Type B pancreatic cell (in vitro differentiated cells): ENCODE measurements at regions not wholly inside any gene's neighbourhood (a gene's known extent, or its start where the extent isn't known, plus 50 kb on each side); places are given as distances from the start of the nearest gene placed in this dataset.
"Not testable (repeated sequence)": the region's sequence is repeated elsewhere in the genome, so short reads cannot be mapped to it uniquely, and the experiment has no call there.

ENCODE experiments used
- DNase-seq: peaks from one replicate; pipeline ENCODE4 v3.0.0; 2021; ENCODE audit warnings: mixed read lengths; ENCODE audit not compliant: unreplicated experiment; ENCODE audit errors: extremely low spot score
- H3K27ac Mint-ChIP-seq: 2 replicates; pipeline ENCODE4 v1.8.0; 2021; ENCODE audit warnings: mild to moderate bottlenecking, mixed read lengths
- H3K27me3 Mint-ChIP-seq: 2 replicates; pipeline ENCODE4 v1.8.0; 2021; ENCODE audit warnings: mixed read lengths
- H3K36me3 Mint-ChIP-seq: 2 replicates; pipeline ENCODE4 v1.8.0; 2021; ENCODE audit warnings: mixed read lengths
- H3K4me1 Mint-ChIP-seq: one replicate; pipeline ENCODE4 v1.8.0; 2021; ENCODE audit warnings: mixed read lengths; ENCODE audit not compliant: unreplicated experiment
- H3K4me3 Mint-ChIP-seq: 2 replicates; pipeline ENCODE4 v1.8.0; 2021; ENCODE audit warnings: mild to moderate bottlenecking, mixed read lengths
- H3K9me3 Mint-ChIP-seq: 2 replicates; pipeline ENCODE4 v1.8.0; 2021; ENCODE audit warnings: mixed read lengths
- TF ChIP-seq, protein P1 (sequence below): fragments of 200-600 bp; sonication (generic); conservative IDR thresholded peaks from 2 replicates; pipeline ENCODE4 v1.5.0; 2021; ENCODE audit warnings: antibody characterized with exemption, mild to moderate bottlenecking

DNA sequence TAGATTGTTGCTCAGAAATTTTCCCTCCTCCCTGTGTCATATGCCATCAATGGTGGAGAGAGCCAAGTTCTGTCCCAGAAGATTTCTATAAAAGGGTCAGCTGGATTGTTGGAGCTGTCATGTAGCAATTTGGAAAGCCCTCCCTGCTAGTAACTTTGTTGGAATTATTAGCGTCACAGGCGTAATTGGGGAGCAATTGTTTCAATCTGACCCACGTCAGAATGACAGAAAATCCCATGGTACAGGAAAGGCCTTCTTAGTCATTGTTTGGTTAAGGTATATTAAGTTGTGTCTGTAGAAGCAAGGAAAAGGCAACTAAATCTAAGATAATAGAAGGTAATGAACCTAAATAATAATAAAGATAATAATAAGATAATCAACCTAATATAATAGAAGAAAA, 148.4 kb downstream of the PLK2 start:
- H3K4me3 Mint-ChIP-seq = no peak overlapping the region
- no peaks in the 10 kb centered on the region for H3K4me1 Mint-ChIP-seq
- DNase-seq = no peak
- H3K9me3 Mint-ChIP-seq = peaks cover 4% of the 10 kb centered on the region
- TF ChIP-seq, protein P1, sequence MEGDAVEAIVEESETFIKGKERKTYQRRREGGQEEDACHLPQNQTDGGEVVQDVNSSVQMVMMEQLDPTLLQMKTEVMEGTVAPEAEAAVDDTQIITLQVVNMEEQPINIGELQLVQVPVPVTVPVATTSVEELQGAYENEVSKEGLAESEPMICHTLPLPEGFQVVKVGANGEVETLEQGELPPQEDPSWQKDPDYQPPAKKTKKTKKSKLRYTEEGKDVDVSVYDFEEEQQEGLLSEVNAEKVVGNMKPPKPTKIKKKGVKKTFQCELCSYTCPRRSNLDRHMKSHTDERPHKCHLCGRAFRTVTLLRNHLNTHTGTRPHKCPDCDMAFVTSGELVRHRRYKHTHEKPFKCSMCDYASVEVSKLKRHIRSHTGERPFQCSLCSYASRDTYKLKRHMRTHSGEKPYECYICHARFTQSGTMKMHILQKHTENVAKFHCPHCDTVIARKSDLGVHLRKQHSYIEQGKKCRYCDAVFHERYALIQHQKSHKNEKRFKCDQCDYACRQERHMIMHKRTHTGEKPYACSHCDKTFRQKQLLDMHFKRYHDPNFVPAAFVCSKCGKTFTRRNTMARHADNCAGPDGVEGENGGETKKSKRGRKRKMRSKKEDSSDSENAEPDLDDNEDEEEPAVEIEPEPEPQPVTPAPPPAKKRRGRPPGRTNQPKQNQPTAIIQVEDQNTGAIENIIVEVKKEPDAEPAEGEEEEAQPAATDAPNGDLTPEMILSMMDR = no peak
- H3K36me3 Mint-ChIP-seq = no peaks in the 10 kb centered on the region
- H3K27ac Mint-ChIP-seq = no peak overlapping the region
- no peaks in the 10 kb centered on the region for H3K27me3 Mint-ChIP-seq

DNA sequence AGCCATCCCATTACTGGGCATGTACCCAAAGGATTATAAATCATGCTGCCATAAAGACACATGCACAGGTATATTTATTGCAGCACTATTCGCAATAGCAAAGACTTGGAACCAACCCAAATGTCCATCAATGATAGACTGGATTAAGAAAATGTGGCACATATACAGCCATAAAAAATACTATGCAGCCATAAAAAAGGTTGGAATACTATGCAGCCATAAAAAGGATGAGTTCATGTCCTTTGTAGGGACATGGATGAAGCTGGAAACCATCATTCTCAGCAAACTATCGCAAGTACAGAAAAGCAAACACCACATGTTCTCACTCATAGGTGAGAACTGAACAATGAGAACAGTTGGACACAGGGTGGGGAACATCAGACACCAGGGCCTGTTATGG, 151.5 kb downstream of the PLK2 start:
- H3K4me1 Mint-ChIP-seq, H3K36me3 Mint-ChIP-seq, H3K27me3 Mint-ChIP-seq, H3K27ac Mint-ChIP-seq, H3K4me3 Mint-ChIP-seq, DNase-seq, H3K9me3 Mint-ChIP-seq: not testable (repeated sequence)

DNA sequence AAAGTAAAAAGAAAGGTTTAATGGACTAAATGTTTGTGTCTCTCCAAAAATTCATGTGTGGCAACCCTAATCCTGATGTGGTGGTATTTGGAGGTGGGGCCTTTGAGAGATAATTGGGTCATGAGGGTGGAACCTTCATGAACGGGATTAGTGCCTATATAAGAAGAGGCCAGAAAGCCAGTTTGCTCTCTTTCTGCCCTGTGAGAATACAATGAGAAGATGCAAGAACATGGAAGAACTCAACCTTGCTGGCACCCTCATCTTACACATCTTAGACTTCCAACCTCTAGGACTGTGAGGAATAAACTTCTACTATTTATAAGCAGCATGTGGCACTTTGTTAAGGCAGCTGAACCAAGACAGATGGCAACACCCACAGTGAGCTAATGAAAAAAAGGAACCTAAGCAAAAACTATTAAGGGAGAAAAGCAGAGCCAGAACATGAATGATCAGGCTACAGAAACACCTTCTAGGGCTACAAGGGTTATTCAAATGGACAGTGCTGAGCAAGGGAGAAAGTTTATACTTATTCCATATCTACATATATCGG, 159.5 kb downstream of the PLK2 start:
- DNase-seq = no peak
- Mint-ChIP-seq H3K9me3 (peaks cover 9% of the 10 kb centered on the region), H3K36me3 (no peaks in the 10 kb centered on the region), H3K27ac (no peak overlapping the region), H3K4me1 (no peaks in the 10 kb centered on the region), H3K27me3 (no peaks in the 10 kb centered on the region), H3K4me3 (no peak overlapping the region)
- TF ChIP-seq, protein P1 = no peak

DNA sequence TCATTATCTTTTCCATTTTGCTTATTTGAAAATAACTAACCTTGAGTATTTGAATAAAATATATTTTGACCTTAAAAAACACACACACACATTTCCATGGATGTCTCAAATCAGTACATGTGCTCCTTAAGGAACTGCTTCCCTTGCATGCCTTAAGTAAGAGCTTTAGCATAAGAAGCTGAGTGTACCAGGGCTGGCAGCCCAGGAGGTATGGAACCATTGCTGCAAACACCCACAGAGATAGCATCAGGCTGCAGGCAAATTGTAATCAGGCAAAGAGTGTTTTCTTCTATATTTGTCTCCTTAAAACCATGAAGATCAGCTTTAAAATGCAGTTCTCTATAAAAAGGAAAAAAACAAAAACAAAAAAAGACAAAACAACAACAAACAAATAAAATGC, 160.6 kb downstream of the PLK2 start:
- Mint-ChIP-seq H3K27me3 (no peaks in the 10 kb centered on the region), H3K27ac (no peak overlapping the region), H3K9me3 (peaks cover 9% of the 10 kb centered on the region), H3K4me1 (no peaks in the 10 kb centered on the region), H3K36me3 (no peaks in the 10 kb centered on the region), H3K4me3 (no peak overlapping the region)
- DNase-seq = no peak
- TF ChIP-seq, protein P1 = no peak

DNA sequence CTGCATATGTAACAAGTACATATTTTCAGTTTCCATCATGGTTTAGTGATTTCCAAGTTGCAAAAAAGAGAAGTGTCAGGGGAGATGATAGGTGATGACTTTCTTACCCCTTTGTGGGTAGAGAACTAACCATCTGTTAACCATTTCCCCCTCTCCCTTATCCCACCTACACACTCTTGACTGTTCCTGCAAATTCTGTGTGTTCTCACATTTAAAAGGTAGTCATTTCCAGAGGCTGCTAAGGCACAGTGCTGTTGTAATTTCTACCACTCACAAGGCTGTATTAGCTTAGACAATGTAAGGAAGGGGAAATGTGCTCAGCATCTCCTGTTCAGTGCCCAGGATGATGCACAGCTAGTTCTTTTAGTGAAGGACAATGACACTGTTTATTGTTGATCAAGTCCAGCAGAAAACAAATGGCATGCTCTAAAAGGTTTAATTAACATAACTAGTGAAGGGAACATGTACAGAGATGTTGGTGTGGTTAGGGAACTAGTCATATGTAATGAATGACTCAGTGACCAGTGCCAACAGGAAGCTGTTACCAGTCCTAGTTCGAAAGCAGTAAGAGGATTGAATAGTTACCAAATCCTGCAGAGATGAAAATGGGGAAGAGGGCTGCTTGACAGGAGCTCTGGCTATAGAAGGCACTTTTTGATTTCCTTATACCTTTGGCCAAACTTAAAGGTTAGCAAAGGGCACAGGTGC, 165.1 kb downstream of the PLK2 start:
- no peak for DNase-seq
- H3K9me3 Mint-ChIP-seq = no peaks in the 10 kb centered on the region

DNA sequence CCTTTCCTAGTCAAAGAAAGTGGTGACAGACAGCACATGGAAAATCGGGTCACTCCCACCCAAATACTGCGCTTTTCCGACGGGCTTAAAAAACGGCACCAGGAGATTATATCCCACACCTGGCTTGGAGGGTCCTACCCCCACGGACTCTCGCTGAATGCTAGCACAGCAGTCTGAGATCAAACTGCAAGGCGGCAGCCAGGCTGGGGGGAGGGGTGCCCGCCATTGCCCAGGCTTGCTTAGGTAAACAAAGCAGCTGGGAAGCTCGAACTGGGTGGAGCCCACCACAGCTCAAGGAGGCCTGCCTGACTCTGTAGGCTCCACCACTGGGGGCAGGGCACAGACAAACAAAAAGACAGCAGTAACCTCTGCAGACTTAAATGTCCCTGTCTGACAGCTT, 171.6 kb downstream of the PLK2 start:
- DNase-seq, H3K4me1 Mint-ChIP-seq, H3K27ac Mint-ChIP-seq, H3K36me3 Mint-ChIP-seq, H3K9me3 Mint-ChIP-seq, H3K27me3 Mint-ChIP-seq, H3K4me3 Mint-ChIP-seq: not testable (repeated sequence)

More for the DNA sequence above, 165.1 kb downstream of the PLK2 start:
- Mint-ChIP-seq H3K4me3 (no peak overlapping the region), H3K4me1 (no peaks in the 10 kb centered on the region), H3K36me3 (no peaks in the 10 kb centered on the region), H3K27me3 (no peaks in the 10 kb centered on the region), H3K27ac (no peak overlapping the region)
- TF ChIP-seq, protein P1 = no peak

DNA sequence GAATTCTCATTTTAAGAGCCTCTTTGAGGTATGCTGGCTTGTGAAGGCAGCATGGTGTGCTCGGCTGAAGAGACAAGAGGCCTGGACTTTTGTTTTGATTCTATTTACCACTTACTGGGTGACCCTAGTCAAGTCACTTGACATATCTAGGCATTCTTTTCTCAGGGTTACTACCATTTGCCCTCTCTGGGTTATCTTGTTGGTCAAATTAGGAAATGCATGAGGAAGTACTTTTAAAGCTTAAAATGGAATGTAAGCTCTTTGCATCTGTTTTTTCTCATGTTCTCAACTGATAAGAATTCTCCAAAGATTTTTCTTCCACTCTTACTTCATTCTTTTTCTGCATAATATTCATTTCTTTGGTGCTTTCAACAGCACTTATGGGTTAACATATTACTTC, 173.1 kb downstream of the PLK2 start:
- no peak for DNase-seq
- TF ChIP-seq, protein P1 = no peak
- Mint-ChIP-seq H3K36me3 (no peaks in the 10 kb centered on the region), H3K9me3 (peaks cover 4% of the 10 kb centered on the region), H3K27me3 (no peaks in the 10 kb centered on the region), H3K27ac (no peak overlapping the region), H3K4me3 (no peak overlapping the region), H3K4me1 (no peaks in the 10 kb centered on the region)
